GM18498 (cell line): ENCODE measurements at regions not wholly inside any gene's neighbourhood (a gene's known extent, or its start where the extent isn't known, plus 50 kb on each side); places are given as distances from the start of the nearest gene placed in this dataset.

Source experiments
- ATAC-seq: cut with Tn5 transposase; IDR thresholded peaks from one replicate; pipeline ENCODE4 v1.9.1; 2021; ENCODE audit warnings: mild to moderate bottlenecking, moderate library complexity; ENCODE audit not compliant: unreplicated experiment

GRCh38 chr2:129870685-129871241, 108.7 kb upstream of the RAB6C start:
- ATAC-seq = no peak

GRCh38 chr2:129872446-129872845, 107.0 kb upstream of the RAB6C start:
- no peak for ATAC-seq

GRCh38 chr2:129876541-129876940, 102.9 kb upstream of the RAB6C start:
- no peak for ATAC-seq

- peak; percentile 88 for ATAC-seq
Observed at GRCh38 chr2:129877289-129877741, 102.2 kb upstream of the RAB6C start.

- peak; percentile 40 for ATAC-seq
Observed at GRCh38 chr2:129877795-129878775, 101.4 kb upstream of the RAB6C start.

GRCh38 chr2:129879614-129880180, 99.8 kb upstream of the RAB6C start:
- no peak for ATAC-seq

- ATAC-seq = no peak
Observed at GRCh38 chr2:129880309-129880708, 99.2 kb upstream of the RAB6C start.

- ATAC-seq = no peak
Observed at GRCh38 chr2:129880971-129881370, 98.5 kb upstream of the RAB6C start.

- ATAC-seq = no peak
Observed at GRCh38 chr2:129881786-129882396, 97.6 kb upstream of the RAB6C start.

- ATAC-seq = no peak
Observed at GRCh38 chr2:129882476-129882875, 97.0 kb upstream of the RAB6C start.

GRCh38 chr2:129883121-129883520, 96.3 kb upstream of the RAB6C start:
- no peak for ATAC-seq

- no peak for ATAC-seq
Observed at GRCh38 chr2:129884221-129884786, 95.2 kb upstream of the RAB6C start.

GRCh38 chr2:129885735-129886134, 93.7 kb upstream of the RAB6C start:
- ATAC-seq = no peak

GRCh38 chr2:129887688-129888266, 91.7 kb upstream of the RAB6C start:
- ATAC-seq = no peak

GRCh38 chr2:129888461-129888860, 91.0 kb upstream of the RAB6C start:
- ATAC-seq = no peak

GRCh38 chr2:129888896-129889295, 90.6 kb upstream of the RAB6C start:
- no peak for ATAC-seq

GRCh38 chr2:129891341-129892320, 87.8 kb upstream of the RAB6C start:
- no peak for ATAC-seq

GRCh38 chr2:129892360-129892759, 87.1 kb upstream of the RAB6C start:
- no peak for ATAC-seq

GRCh38 chr2:129892773-129893172, 86.7 kb upstream of the RAB6C start:
- ATAC-seq = no peak

GRCh38 chr2:129893244-129893643, 86.2 kb upstream of the RAB6C start:
- no peak for ATAC-seq
